Tibial artery (tissue), 4 donors: ENCODE measurements at regions not wholly inside any gene's neighbourhood (a gene's known extent, or its start where the extent isn't known, plus 50 kb on each side); places are given as distances from the start of the nearest gene placed in this dataset.

Experiments used
- DNase-seq, 2 donors: peaks; one replicate each; pipeline ENCODE4 v3.0.0-alpha.2; 2019
- H3K27ac ChIP-seq, 2 donors: fragments of 200-600 bp; sonication (generic) in 1 of 2; 1 replicate in 1 of 2; 2 replicates in 1 of 2; pipeline ENCODE4 v1.5.1; 2018 to 2019; ENCODE audit warnings: mild to moderate bottlenecking in 1 of 2
- H3K27me3 ChIP-seq, 2 donors: fragments of 200-600 bp; sonication (generic) in 1 of 2; one replicate each; pipeline versions ENCODE4 v1.5.1 to v1.6.0; 2016 to 2019
- H3K36me3 ChIP-seq, 3 donors: fragments of 200-600 bp; sonication (generic) in 2 of 3; one replicate each; pipeline ENCODE4 v1.5.1; 2016 to 2019; ENCODE audit warnings: mild to moderate bottlenecking in 2 of 3
- H3K4me1 ChIP-seq, 4 donors: fragments of 200-600 bp; sonication (generic) in 2 of 4; 1 replicate in 3 of 4; 2 replicates in 1 of 4; pipeline ENCODE4 v1.5.1; 2016 to 2019
- H3K4me3 ChIP-seq, 2 donors: fragments of 200-600 bp; sonication (generic) in 1 of 2; 1 replicate in 1 of 2; 2 replicates in 1 of 2; pipeline ENCODE4 v1.5.1; 2018 to 2019; ENCODE audit warnings: mild to moderate bottlenecking in 2 of 2
- H3K9me3 ChIP-seq, 3 donors: fragments of 200-600 bp; sonication (generic) in 1 of 3; one replicate each; pipeline ENCODE4 v1.5.1; 2016 to 2019
- CTCF ChIP-seq, 2 experiments: fragments of 200-600 bp in 1 of 2; fragments of 450-650 bp in 1 of 2; IDR thresholded peaks; one replicate each; pipeline ENCODE4 v1.5.1; 2017 to 2019; ENCODE audit warnings: antibody characterized with exemption in 2 of 2, mild to moderate bottlenecking in 1 of 2, moderate library complexity in 1 of 2
- intact Hi-C: fragments of 100-400 bp; cut with DNase I; formaldehyde crosslinking; loops from one replicate; pipeline ENCODE4 v1.15.0; 2023; ENCODE audit warnings: low total_unique reads

GRCh38 chr9:3773362-3774060 lies 247.7 kb upstream of the RFX3 start:
- H3K4me3 ChIP-seq = no peak overlapping the region
- intact Hi-C loops = no loop called here
- no peak overlapping the region for H3K27ac ChIP-seq
- H3K9me3 ChIP-seq = no peaks in the 10 kb centered on the region
- DNase-seq = no peak
- H3K36me3 ChIP-seq = no peaks in the 10 kb centered on the region
- TF ChIP-seq CTCF (IDR thresholded peaks at IDR 0.05) = no peak
- H3K4me1 ChIP-seq = no peaks in the 10 kb centered on the region
- H3K27me3 ChIP-seq = no peaks in the 10 kb centered on the region

- TF ChIP-seq CTCF (IDR thresholded peaks at IDR 0.05) = no peak
- intact Hi-C loops = no loop called here
- Histone ChIP-seq H3K27me3 (no peaks in the 10 kb centered on the region), H3K4me3 (no peak overlapping the region), H3K4me1 (no peaks in the 10 kb centered on the region), H3K27ac (no peak overlapping the region), H3K36me3 (no peaks in the 10 kb centered on the region), H3K9me3 (no peaks in the 10 kb centered on the region)
- DNase-seq = no peak
Observed at GRCh38 chr9:3769646-3770045, 243.8 kb upstream of the RFX3 start.

GRCh38 chr9:3768712-3769457 lies 243.1 kb upstream of the RFX3 start:
- no peak overlapping the region for H3K4me3 ChIP-seq
- no peak overlapping the region for H3K27ac ChIP-seq
- no peaks in the 10 kb centered on the region for H3K27me3 ChIP-seq
- DNase-seq = peak in 1 of 2 donors; percentile 45
- TF ChIP-seq CTCF (IDR thresholded peaks at IDR 0.05) = no peak
- no peaks in the 10 kb centered on the region for H3K9me3 ChIP-seq
- H3K36me3 ChIP-seq = no peaks in the 10 kb centered on the region
- no peaks in the 10 kb centered on the region for H3K4me1 ChIP-seq
- intact Hi-C loops = no loop called here

- Histone ChIP-seq H3K27me3 (no peaks in the 10 kb centered on the region), H3K4me1 (no peaks in the 10 kb centered on the region), H3K9me3 (no peaks in the 10 kb centered on the region), H3K27ac (no peak overlapping the region), H3K36me3 (no peaks in the 10 kb centered on the region), H3K4me3 (no peak overlapping the region)
- intact Hi-C loops = no loop called here
- no peak for DNase-seq
- TF ChIP-seq CTCF (IDR thresholded peaks at IDR 0.05) = no peak
Observed at GRCh38 chr9:3768286-3768685, 242.5 kb upstream of the RFX3 start.

GRCh38 chr9:3762076-3762475 lies 236.3 kb upstream of the RFX3 start:
- Histone ChIP-seq H3K36me3 (no peaks in the 10 kb centered on the region), H3K27ac (no peak overlapping the region), H3K9me3 (no peaks in the 10 kb centered on the region), H3K4me3 (no peak overlapping the region), H3K27me3 (no peaks in the 10 kb centered on the region), H3K4me1 (peaks cover 0 to 10% (median 0%) of the 10 kb centered on the region in 4 donors)
- no peak for DNase-seq
- intact Hi-C loops = no loop called here
- no peak for TF ChIP-seq CTCF (IDR thresholded peaks at IDR 0.05)
